ENCODE measurements at regions not wholly inside any gene's neighbourhood (a gene's known extent, or its start where the extent isn't known, plus 50 kb on each side); places are given as distances from the start of the nearest gene placed in this dataset.

DNA sequence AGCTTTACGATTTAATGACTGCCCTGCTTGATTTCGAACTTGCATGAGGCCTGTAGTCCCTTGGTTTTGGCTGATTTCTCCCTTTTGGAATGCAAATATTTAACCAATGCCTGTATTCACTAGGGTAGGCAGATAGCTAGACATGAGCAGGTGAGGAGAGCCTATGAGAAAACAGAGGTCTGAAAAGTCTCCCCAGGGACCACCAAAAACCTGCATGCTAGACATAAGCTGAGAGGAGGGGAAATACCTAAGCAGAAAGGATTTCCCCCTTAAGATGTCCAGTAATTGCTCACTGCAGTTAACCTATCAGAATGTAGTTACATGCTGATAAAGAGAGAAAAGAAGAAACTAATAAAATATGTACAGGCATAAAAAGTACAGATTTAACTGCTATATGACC, 667.4 kb upstream of the SEMA6A start (continued):
- TF ChIP-seq, protein P1, sequence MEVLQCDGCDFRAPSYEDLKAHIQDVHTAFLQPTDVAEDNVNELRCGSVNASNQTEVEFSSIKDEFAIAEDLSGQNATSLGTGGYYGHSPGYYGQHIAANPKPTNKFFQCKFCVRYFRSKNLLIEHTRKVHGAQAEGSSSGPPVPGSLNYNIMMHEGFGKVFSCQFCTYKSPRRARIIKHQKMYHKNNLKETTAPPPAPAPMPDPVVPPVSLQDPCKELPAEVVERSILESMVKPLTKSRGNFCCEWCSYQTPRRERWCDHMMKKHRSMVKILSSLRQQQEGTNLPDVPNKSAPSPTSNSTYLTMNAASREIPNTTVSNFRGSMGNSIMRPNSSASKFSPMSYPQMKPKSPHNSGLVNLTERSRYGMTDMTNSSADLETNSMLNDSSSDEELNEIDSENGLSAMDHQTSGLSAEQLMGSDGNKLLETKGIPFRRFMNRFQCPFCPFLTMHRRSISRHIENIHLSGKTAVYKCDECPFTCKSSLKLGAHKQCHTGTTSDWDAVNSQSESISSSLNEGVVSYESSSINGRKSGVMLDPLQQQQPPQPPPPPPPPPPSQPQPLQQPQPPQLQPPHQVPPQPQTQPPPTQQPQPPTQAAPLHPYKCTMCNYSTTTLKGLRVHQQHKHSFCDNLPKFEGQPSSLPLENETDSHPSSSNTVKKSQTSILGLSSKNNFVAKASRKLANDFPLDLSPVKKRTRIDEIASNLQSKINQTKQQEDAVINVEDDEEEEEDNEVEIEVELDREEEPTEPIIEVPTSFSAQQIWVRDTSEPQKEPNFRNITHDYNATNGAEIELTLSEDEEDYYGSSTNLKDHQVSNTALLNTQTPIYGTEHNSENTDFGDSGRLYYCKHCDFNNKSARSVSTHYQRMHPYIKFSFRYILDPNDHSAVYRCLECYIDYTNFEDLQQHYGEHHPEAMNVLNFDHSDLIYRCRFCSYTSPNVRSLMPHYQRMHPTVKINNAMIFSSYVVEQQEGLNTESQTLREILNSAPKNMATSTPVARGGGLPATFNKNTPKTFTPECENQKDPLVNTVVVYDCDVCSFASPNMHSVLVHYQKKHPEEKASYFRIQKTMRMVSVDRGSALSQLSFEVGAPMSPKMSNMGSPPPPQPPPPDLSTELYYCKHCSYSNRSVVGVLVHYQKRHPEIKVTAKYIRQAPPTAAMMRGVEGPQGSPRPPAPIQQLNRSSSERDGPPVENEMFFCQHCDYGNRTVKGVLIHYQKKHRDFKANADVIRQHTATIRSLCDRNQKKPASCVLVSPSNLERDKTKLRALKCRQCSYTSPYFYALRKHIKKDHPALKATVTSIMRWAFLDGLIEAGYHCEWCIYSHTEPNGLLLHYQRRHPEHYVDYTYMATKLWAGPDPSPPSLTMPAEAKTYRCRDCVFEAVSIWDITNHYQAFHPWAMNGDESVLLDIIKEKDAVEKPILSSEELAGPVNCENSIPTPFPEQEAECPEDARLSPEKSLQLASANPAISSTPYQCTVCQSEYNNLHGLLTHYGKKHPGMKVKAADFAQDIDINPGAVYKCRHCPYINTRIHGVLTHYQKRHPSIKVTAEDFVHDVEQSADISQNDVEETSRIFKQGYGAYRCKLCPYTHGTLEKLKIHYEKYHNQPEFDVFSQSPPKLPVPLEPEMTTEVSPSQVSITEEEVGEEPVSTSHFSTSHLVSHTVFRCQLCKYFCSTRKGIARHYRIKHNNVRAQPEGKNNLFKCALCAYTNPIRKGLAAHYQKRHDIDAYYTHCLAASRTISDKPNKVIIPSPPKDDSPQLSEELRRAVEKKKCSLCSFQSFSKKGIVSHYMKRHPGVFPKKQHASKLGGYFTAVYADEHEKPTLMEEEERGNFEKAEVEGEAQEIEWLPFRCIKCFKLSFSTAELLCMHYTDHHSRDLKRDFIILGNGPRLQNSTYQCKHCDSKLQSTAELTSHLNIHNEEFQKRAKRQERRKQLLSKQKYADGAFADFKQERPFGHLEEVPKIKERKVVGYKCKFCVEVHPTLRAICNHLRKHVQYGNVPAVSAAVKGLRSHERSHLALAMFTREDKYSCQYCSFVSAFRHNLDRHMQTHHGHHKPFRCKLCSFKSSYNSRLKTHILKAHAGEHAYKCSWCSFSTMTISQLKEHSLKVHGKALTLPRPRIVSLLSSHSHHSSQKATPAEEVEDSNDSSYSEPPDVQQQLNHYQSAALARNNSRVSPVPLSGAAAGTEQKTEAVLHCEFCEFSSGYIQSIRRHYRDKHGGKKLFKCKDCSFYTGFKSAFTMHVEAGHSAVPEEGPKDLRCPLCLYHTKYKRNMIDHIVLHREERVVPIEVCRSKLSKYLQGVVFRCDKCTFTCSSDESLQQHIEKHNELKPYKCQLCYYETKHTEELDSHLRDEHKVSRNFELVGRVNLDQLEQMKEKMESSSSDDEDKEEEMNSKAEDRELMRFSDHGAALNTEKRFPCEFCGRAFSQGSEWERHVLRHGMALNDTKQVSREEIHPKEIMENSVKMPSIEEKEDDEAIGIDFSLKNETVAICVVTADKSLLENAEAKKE (CRISPR knock-in tag; IDR thresholded peaks at IDR 0.05), result no peak
- TF ChIP-seq JUNB (IDR thresholded peaks at IDR 0.05; ENCODE audit: unreplicated experiment) (no peak), EZH2phosphoT487 (IDR thresholded peaks at IDR 0.05; ENCODE audit: unreplicated experiment) (no peak), POLR2AphosphoS5 (IDR thresholded peaks at IDR 0.05; ENCODE audit: low read depth) (no peak), CREB1 (CRISPR knock-in tag; IDR thresholded peaks at IDR 0.05; ENCODE audit: low read depth) (no peak), ZNF114 (CRISPR knock-in tag; IDR thresholded peaks at IDR 0.05) (no peak), ZNF331 (CRISPR knock-in tag; IDR thresholded peaks at IDR 0.05; ENCODE audit: low read depth) (no peak), STAT1 (IDR thresholded peaks at IDR 0.05; ENCODE audit: unreplicated experiment) (no peak)
- TF ChIP-seq, protein P2, sequence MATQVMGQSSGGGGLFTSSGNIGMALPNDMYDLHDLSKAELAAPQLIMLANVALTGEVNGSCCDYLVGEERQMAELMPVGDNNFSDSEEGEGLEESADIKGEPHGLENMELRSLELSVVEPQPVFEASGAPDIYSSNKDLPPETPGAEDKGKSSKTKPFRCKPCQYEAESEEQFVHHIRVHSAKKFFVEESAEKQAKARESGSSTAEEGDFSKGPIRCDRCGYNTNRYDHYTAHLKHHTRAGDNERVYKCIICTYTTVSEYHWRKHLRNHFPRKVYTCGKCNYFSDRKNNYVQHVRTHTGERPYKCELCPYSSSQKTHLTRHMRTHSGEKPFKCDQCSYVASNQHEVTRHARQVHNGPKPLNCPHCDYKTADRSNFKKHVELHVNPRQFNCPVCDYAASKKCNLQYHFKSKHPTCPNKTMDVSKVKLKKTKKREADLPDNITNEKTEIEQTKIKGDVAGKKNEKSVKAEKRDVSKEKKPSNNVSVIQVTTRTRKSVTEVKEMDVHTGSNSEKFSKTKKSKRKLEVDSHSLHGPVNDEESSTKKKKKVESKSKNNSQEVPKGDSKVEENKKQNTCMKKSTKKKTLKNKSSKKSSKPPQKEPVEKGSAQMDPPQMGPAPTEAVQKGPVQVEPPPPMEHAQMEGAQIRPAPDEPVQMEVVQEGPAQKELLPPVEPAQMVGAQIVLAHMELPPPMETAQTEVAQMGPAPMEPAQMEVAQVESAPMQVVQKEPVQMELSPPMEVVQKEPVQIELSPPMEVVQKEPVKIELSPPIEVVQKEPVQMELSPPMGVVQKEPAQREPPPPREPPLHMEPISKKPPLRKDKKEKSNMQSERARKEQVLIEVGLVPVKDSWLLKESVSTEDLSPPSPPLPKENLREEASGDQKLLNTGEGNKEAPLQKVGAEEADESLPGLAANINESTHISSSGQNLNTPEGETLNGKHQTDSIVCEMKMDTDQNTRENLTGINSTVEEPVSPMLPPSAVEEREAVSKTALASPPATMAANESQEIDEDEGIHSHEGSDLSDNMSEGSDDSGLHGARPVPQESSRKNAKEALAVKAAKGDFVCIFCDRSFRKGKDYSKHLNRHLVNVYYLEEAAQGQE (IDR thresholded peaks at IDR 0.05; ENCODE audit: unreplicated experiment), result no peak
- TF ChIP-seq, protein P3, sequence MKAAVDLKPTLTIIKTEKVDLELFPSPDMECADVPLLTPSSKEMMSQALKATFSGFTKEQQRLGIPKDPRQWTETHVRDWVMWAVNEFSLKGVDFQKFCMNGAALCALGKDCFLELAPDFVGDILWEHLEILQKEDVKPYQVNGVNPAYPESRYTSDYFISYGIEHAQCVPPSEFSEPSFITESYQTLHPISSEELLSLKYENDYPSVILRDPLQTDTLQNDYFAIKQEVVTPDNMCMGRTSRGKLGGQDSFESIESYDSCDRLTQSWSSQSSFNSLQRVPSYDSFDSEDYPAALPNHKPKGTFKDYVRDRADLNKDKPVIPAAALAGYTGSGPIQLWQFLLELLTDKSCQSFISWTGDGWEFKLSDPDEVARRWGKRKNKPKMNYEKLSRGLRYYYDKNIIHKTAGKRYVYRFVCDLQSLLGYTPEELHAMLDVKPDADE (IDR thresholded peaks at IDR 0.05), result no peak

Data from GM23338 (cell line).